ENCODE measurements at regions not wholly inside any gene's neighbourhood (a gene's known extent, or its start where the extent isn't known, plus 50 kb on each side); places are given as distances from the start of the nearest gene placed in this dataset.

DNA sequence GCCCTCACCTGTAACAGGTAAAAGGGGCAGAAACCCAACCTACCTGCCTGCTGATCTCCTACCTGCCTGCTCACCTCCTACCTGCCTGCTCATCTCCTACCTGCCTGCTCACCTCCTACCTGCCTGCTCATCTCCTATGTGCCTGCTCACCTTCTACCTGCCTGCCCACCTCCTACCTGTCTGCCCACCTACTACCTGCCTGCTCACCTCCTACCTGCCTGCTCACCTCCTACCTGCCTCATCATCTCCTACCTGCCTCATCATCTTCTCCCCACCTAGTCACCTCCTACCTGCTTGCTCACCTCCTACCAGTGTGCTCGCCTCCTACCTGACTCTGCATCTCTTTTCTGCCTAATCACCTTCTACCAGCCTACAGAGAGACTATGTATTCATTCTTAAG lies 452.9 kb downstream of the MATN1 start:
- TF ChIP-seq, protein P1, sequence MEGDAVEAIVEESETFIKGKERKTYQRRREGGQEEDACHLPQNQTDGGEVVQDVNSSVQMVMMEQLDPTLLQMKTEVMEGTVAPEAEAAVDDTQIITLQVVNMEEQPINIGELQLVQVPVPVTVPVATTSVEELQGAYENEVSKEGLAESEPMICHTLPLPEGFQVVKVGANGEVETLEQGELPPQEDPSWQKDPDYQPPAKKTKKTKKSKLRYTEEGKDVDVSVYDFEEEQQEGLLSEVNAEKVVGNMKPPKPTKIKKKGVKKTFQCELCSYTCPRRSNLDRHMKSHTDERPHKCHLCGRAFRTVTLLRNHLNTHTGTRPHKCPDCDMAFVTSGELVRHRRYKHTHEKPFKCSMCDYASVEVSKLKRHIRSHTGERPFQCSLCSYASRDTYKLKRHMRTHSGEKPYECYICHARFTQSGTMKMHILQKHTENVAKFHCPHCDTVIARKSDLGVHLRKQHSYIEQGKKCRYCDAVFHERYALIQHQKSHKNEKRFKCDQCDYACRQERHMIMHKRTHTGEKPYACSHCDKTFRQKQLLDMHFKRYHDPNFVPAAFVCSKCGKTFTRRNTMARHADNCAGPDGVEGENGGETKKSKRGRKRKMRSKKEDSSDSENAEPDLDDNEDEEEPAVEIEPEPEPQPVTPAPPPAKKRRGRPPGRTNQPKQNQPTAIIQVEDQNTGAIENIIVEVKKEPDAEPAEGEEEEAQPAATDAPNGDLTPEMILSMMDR (conservative IDR thresholded peaks at IDR 0.05; ENCODE audit: low read depth, low read length) = no peak
- DNase-seq (ENCODE audit: low read depth) = no peak
- no peak overlapping the region for H3K4me3 ChIP-seq (ENCODE audit: low read depth, low read length)

DNA sequence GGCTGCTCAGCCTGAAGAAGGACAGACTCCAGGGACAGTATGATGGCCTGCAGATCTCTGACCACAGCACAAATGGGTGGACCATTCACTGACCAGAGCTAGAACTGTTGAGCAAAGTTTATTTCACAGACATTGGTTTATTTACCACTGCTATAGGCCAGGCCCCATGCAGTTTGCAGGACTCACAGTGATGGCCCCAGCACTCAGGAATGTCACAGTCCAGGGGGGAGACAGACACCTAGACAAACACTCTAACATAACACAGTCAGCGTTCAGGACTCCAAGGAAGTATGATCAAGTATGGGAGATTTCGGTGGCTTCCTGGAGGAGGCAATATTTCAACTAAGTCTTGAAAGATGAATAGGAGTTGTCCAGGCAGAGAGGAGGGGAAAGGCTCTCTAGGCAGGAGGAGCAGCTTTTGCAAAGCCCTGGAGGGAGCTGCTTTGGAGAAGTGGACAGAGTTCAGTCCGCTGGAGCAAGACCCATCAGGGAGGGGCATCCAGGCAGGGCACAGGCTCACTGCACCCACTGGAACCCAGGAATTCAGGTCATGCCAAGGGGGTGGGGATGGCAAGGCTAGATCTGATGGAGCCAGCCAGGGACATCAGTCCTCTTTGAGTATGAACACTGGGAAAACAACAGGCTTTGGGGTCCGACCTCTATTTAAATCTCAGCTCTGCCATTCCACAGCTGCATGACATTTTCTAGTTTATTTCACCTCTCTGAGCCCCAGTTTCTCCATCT lies 454.3 kb downstream of the MATN1 start:
- TF ChIP-seq, protein P1 (conservative IDR thresholded peaks at IDR 0.05; ENCODE audit: low read depth, low read length) = no peak
- H3K4me3 ChIP-seq (ENCODE audit: low read depth, low read length) = no peak overlapping the region
- no peak for DNase-seq (ENCODE audit: low read depth)

DNA sequence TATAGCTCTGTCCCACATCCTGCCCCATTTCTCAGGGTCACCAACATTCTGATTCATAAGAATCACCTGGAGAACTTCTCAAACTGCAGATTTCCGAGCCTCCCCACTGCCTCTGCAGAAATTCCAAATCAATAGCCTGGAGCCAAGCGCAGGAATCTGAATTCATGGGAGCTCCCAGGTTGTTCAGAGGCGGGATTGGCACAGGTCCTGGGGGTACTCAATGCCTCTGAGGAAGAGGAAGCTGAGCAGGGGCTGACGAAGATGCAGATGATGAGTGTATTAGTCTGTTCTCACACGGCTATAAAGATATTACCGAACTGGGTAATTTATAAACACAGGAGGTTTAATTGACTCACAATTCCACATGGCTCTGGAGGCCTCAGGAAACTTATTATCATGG lies 455.5 kb downstream of the MATN1 start:
- H3K4me3 ChIP-seq (ENCODE audit: low read depth, low read length) = no peak overlapping the region
- TF ChIP-seq, protein P1 (conservative IDR thresholded peaks at IDR 0.05; ENCODE audit: low read depth, low read length) = no peak
- no peak for DNase-seq (ENCODE audit: low read depth)

DNA sequence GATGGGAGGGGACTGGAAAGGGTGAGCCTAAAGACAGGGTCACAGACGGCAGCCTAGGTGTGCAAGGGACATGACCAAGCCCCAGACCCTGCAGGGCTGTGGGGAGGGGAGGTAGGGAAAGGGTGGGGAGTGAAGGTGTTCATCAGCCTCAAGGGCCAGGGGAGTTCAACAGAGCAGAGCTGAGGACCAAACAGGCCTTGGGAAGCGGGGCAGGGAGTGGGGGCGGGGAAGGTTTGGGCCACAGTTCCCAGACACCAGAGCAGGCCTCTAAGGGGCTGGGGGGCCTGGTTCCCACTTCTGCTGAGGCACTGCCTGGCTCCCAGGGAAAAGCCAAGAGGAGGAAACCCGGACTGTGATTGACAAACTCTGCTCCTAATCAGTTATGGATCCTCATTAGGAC lies 456.3 kb downstream of the MATN1 start:
- no peak for DNase-seq (ENCODE audit: low read depth)
- TF ChIP-seq, protein P1 (conservative IDR thresholded peaks at IDR 0.05; ENCODE audit: low read depth, low read length) = no peak

DNA sequence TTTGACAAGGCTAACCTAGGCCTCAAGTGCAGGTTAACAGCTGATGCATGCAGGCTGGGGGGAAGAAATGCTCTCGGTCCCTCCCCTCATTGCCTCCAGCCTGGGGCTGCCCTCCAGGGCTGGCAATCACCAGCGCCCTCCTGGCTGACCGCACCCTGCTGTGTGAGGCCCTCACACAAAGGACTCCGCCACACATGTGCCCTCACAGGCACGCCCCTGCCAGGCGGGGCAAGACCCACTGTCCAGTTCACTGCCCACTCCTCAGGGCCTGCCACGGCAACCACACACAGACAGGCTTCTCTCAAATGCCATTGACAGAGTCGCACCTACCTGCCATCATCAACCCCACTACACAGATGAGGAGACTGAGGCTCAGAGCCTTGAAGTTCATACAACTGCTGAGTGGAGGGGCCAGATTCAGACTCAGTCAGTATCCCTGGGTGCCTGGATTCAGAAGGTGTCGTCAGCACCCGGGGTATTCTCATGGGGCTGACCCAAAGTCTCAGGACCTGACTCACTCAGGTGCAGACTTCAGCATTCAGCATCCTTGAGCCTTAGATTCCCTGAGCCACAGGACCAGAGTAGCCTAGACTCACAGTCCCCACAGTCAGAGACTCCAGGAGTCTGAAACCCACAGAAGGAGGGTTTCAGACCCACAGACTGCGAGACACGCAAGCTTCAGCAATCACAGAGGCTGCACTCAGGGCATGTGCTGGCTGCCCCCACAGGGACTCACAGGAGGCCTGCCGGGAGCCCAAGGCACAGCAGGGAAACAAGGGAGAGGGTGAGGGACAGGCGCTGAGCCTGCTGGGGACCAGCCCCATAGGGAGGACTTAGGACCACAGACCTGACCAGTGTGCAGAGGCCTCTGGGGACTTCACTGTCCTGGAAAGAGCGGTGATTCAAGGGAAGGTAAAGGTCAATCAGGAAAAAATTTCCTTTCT lies 458.0 kb downstream of the MATN1 start:
- TF ChIP-seq, protein P1 (conservative IDR thresholded peaks at IDR 0.05; ENCODE audit: low read depth, low read length) = no peak
- DNase-seq (ENCODE audit: low read depth) = no peak
- H3K4me3 ChIP-seq (ENCODE audit: low read depth, low read length) = no peak overlapping the region

More for the DNA sequence above, 456.3 kb downstream of the MATN1 start:
- no peak overlapping the region for H3K4me3 ChIP-seq (ENCODE audit: low read depth, low read length)

DNA sequence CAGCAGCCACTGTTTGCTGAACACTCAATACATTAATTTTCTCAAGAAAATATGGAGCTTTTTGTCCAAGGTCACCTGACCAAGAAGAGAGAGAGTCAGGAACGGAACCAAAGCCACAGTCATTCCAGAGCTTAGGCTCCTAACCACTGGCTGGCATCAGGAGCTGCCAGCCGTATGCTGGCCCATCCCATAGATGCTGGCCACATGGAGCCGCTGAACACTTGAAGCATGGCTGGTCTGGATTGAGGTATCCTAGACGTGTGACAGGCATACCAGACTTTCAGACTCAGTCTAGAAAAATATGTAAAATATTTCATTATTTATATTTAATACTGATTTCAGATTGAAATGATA lies 458.7 kb downstream of the MATN1 start:
- H3K4me3 ChIP-seq (ENCODE audit: low read depth, low read length) = no peak overlapping the region
- DNase-seq (ENCODE audit: low read depth) = no peak
- TF ChIP-seq, protein P1 (conservative IDR thresholded peaks at IDR 0.05; ENCODE audit: low read depth, low read length) = no peak

Data from epithelial cell of proximal tubule (primary cell).